Effector memory CD8-positive, alpha-beta T cell (primary cell): ENCODE measurements at regions not wholly inside any gene's neighbourhood (a gene's known extent, or its start where the extent isn't known, plus 50 kb on each side); places are given as distances from the start of the nearest gene placed in this dataset.
"Not testable (repeated sequence)": the region's sequence is repeated elsewhere in the genome, so short reads cannot be mapped to it uniquely, and the experiment has no call there.

Experiments used
- ATAC-seq: fragments of 150-1000 bp; cut with Tn5 transposase; replicated peaks from 2 replicates; pipeline ENCODE4 v1.10.0; 2021; ENCODE audit warnings: mild to moderate bottlenecking, moderate library complexity
- DNase-seq, 3 experiments: peaks; one replicate each; pipeline ENCODE4 v3.0.0; 2021
- H3K27ac Mint-ChIP-seq, 2 donors: one replicate each; pipeline ENCODE4 v1.8.0; 2022; ENCODE audit warnings: mild to moderate bottlenecking in 2 of 2, mixed read lengths in 2 of 2, moderate library complexity in 2 of 2
- H3K27me3 Mint-ChIP-seq, 2 donors: one replicate each; pipeline ENCODE4 v1.8.0; 2022; ENCODE audit warnings: mixed read lengths in 2 of 2
- H3K36me3 Mint-ChIP-seq: one replicate; pipeline ENCODE4 v1.8.0; 2022; ENCODE audit warnings: mild to moderate bottlenecking, moderate library complexity, mixed read lengths; ENCODE audit not compliant: insufficient read depth
- H3K4me1 Mint-ChIP-seq, 2 donors: one replicate each; pipeline ENCODE4 v1.8.0; 2022; ENCODE audit warnings: low read depth in 2 of 2, mixed read lengths in 2 of 2
- H3K4me3 Mint-ChIP-seq, 2 donors: one replicate each; pipeline ENCODE4 v1.8.0; 2022; ENCODE audit warnings: mild to moderate bottlenecking in 2 of 2, mixed read lengths in 2 of 2, moderate library complexity in 2 of 2
- H3K9me3 Mint-ChIP-seq, 2 donors: one replicate each; pipeline ENCODE4 v1.8.0; 2022; ENCODE audit warnings: mixed read lengths in 2 of 2

GRCh38 chr22:12613199-12613598, 2914.8 kb upstream of the OR11H1 start:
- no peak overlapping the region for H3K4me3 Mint-ChIP-seq
- peaks cover 18 to 25% of the 10 kb centered on the region in 2 donors for H3K9me3 Mint-ChIP-seq

GRCh38 chr22:12613907-12614306, 2914.1 kb upstream of the OR11H1 start:
- H3K4me1 Mint-ChIP-seq, H3K36me3 Mint-ChIP-seq, ATAC-seq, H3K4me3 Mint-ChIP-seq, H3K27me3 Mint-ChIP-seq, DNase-seq, H3K27ac Mint-ChIP-seq: not testable (repeated sequence)
- H3K9me3 Mint-ChIP-seq, result peaks cover 18 to 23% of the 10 kb centered on the region in 2 donors

More at GRCh38 chr22:12613199-12613598, 2914.8 kb upstream of the OR11H1 start:
- Mint-ChIP-seq H3K27me3 (no peaks in the 10 kb centered on the region), H3K27ac (no peak overlapping the region), H3K4me1 (no peaks in the 10 kb centered on the region), H3K36me3 (no peaks in the 10 kb centered on the region)
- no peak for DNase-seq
- ATAC-seq, result no peak

- not testable (repeated sequence) for H3K27me3 Mint-ChIP-seq, DNase-seq, H3K36me3 Mint-ChIP-seq, H3K4me1 Mint-ChIP-seq, ATAC-seq, H3K4me3 Mint-ChIP-seq, H3K27ac Mint-ChIP-seq
- peaks cover 11 to 32% of the 10 kb centered on the region in 2 donors for H3K9me3 Mint-ChIP-seq
Observed at GRCh38 chr22:12626894-12627293, 2901.1 kb upstream of the OR11H1 start.

- H3K9me3 Mint-ChIP-seq, result peaks cover 17 to 42% of the 10 kb centered on the region in 2 donors
- H3K36me3 Mint-ChIP-seq, ATAC-seq, DNase-seq, H3K4me1 Mint-ChIP-seq, H3K4me3 Mint-ChIP-seq, H3K27ac Mint-ChIP-seq, H3K27me3 Mint-ChIP-seq: not testable (repeated sequence)
Observed at GRCh38 chr22:12629815-12630214, 2898.2 kb upstream of the OR11H1 start.

GRCh38 chr22:12630965-12631364, 2897.0 kb upstream of the OR11H1 start:
- H3K36me3 Mint-ChIP-seq, ATAC-seq, H3K27ac Mint-ChIP-seq, H3K4me3 Mint-ChIP-seq, H3K4me1 Mint-ChIP-seq, H3K27me3 Mint-ChIP-seq, DNase-seq: not testable (repeated sequence)
- peaks cover 17 to 53% of the 10 kb centered on the region in 2 donors for H3K9me3 Mint-ChIP-seq

GRCh38 chr22:12637566-12638166, 2890.3 kb upstream of the OR11H1 start:
- H3K9me3 Mint-ChIP-seq, result peaks cover 14 to 64% of the 10 kb centered on the region in 2 donors
- not testable (repeated sequence) for H3K4me3 Mint-ChIP-seq, DNase-seq, H3K36me3 Mint-ChIP-seq, H3K27me3 Mint-ChIP-seq, H3K4me1 Mint-ChIP-seq, H3K27ac Mint-ChIP-seq, ATAC-seq

- not testable (repeated sequence) for H3K27ac Mint-ChIP-seq, H3K36me3 Mint-ChIP-seq, H3K4me1 Mint-ChIP-seq, H3K27me3 Mint-ChIP-seq, DNase-seq, ATAC-seq, H3K4me3 Mint-ChIP-seq
- peaks cover 14 to 63% of the 10 kb centered on the region in 2 donors for H3K9me3 Mint-ChIP-seq
Observed at GRCh38 chr22:12638319-12638718, 2889.7 kb upstream of the OR11H1 start.
